ENCODE measurements at regions not wholly inside any gene's neighbourhood (a gene's known extent, or its start where the extent isn't known, plus 50 kb on each side); places are given as distances from the start of the nearest gene placed in this dataset.

- no peak for DNase-seq
Observed at GRCh38 chr3:66753670-66754069, 244.4 kb upstream of the KBTBD8 start.

- DNase-seq, result no peak
Observed at GRCh38 chr3:66754613-66755012, 243.5 kb upstream of the KBTBD8 start.

GRCh38 chr3:66755924-66756323 lies 242.2 kb upstream of the KBTBD8 start:
- DNase-seq, result no peak

GRCh38 chr3:66756468-66757036 lies 241.6 kb upstream of the KBTBD8 start:
- DNase-seq, result no peak

- no peak for DNase-seq
Observed at GRCh38 chr3:66761093-66761780, 236.9 kb upstream of the KBTBD8 start.

- DNase-seq, result no peak
Observed at GRCh38 chr3:66762916-66763693, 235.0 kb upstream of the KBTBD8 start.

- no peak for DNase-seq
Observed at GRCh38 chr3:66778107-66778506, 220.0 kb upstream of the KBTBD8 start.

- no peak for DNase-seq
Observed at GRCh38 chr3:66778777-66779176, 219.3 kb upstream of the KBTBD8 start.

GRCh38 chr3:66785191-66785909 lies 212.8 kb upstream of the KBTBD8 start:
- DNase-seq, result no peak

- no peak for DNase-seq
Observed at GRCh38 chr3:66789580-66790237, 208.4 kb upstream of the KBTBD8 start.

- DNase-seq, result no peak
Observed at GRCh38 chr3:66792086-66792485, 206.0 kb upstream of the KBTBD8 start.

- DNase-seq, result no peak
Observed at GRCh38 chr3:66795365-66795764, 202.7 kb upstream of the KBTBD8 start.

- no peak for DNase-seq
Observed at GRCh38 chr3:66796343-66796742, 201.8 kb upstream of the KBTBD8 start.

GRCh38 chr3:66797889-66798560 lies 200.1 kb upstream of the KBTBD8 start:
- DNase-seq, result no peak

GRCh38 chr3:66800941-66801545 lies 197.1 kb upstream of the KBTBD8 start:
- no peak for DNase-seq

- no peak for DNase-seq
Observed at GRCh38 chr3:66803206-66803605, 194.9 kb upstream of the KBTBD8 start.

GRCh38 chr3:66803721-66804695 lies 194.1 kb upstream of the KBTBD8 start:
- no peak for DNase-seq

- no peak for DNase-seq
Observed at GRCh38 chr3:66808891-66809594, 189.1 kb upstream of the KBTBD8 start.

- DNase-seq, result no peak
Observed at GRCh38 chr3:66809595-66809958, 188.5 kb upstream of the KBTBD8 start.

- DNase-seq, result no peak
Observed at GRCh38 chr3:66812136-66812535, 186.0 kb upstream of the KBTBD8 start.
